HG03378 (cell line): ENCODE measurements at regions not wholly inside any gene's neighbourhood (a gene's known extent, or its start where the extent isn't known, plus 50 kb on each side); places are given as distances from the start of the nearest gene placed in this dataset.
"Not testable (repeated sequence)": the region's sequence is repeated elsewhere in the genome, so short reads cannot be mapped to it uniquely, and the experiment has no call there.

ENCODE experiments used
- ATAC-seq: cut with Tn5 transposase; IDR thresholded peaks from one replicate; pipeline ENCODE4 v1.9.1; 2021; ENCODE audit warnings: mild to moderate bottlenecking, moderate library complexity; ENCODE audit not compliant: unreplicated experiment

- ATAC-seq, result no peak
These were observed 174.7 kb upstream of the TPM1 start for GRCh38 chr15:62867844-62868243.

- ATAC-seq, result no peak
These were observed 174.0 kb upstream of the TPM1 start for GRCh38 chr15:62868507-62868906.

GRCh38 chr15:62869116-62869515, 173.4 kb upstream of the TPM1 start:
- ATAC-seq, result no peak

GRCh38 chr15:62870216-62870615, 172.3 kb upstream of the TPM1 start:
- ATAC-seq, result no peak

GRCh38 chr15:62870701-62871100, 171.8 kb upstream of the TPM1 start:
- ATAC-seq, result not testable (repeated sequence)

GRCh38 chr15:62873203-62873602, 169.3 kb upstream of the TPM1 start:
- no peak for ATAC-seq

- no peak for ATAC-seq
These were observed 168.5 kb upstream of the TPM1 start for GRCh38 chr15:62874064-62874463.

GRCh38 chr15:62874959-62875625, 167.5 kb upstream of the TPM1 start:
- no peak for ATAC-seq

- no peak for ATAC-seq
These were observed 166.9 kb upstream of the TPM1 start for GRCh38 chr15:62875626-62876021.

- no peak for ATAC-seq
These were observed 165.2 kb upstream of the TPM1 start for GRCh38 chr15:62877276-62877857.

GRCh38 chr15:62878070-62878469, 164.5 kb upstream of the TPM1 start:
- ATAC-seq, result no peak

GRCh38 chr15:62879770-62880169, 162.8 kb upstream of the TPM1 start:
- no peak for ATAC-seq

GRCh38 chr15:62880278-62880677, 162.3 kb upstream of the TPM1 start:
- ATAC-seq, result no peak

- no peak for ATAC-seq
These were observed 161.5 kb upstream of the TPM1 start for GRCh38 chr15:62881056-62881455.

GRCh38 chr15:62883938-62884479, 158.5 kb upstream of the TPM1 start:
- no peak for ATAC-seq

- ATAC-seq, result no peak
These were observed 156.0 kb upstream of the TPM1 start for GRCh38 chr15:62886431-62887071.

- no peak for ATAC-seq
These were observed 155.4 kb upstream of the TPM1 start for GRCh38 chr15:62887113-62887570.

GRCh38 chr15:62888623-62889022, 153.9 kb upstream of the TPM1 start:
- no peak for ATAC-seq

GRCh38 chr15:62889141-62889661, 153.3 kb upstream of the TPM1 start:
- no peak for ATAC-seq

GRCh38 chr15:62889734-62890505, 152.6 kb upstream of the TPM1 start:
- no peak for ATAC-seq
